T47D (cell line): ENCODE measurements at regions not wholly inside any gene's neighbourhood (a gene's known extent, or its start where the extent isn't known, plus 50 kb on each side); places are given as distances from the start of the nearest gene placed in this dataset.
"Not testable (repeated sequence)": the region's sequence is repeated elsewhere in the genome, so short reads cannot be mapped to it uniquely, and the experiment has no call there.

ENCODE experiments used
- DNase-seq, 2 experiments: peaks; one replicate each; pipeline versions ENCODE4 v3.0.0 to v3.0.0-alpha.2; 2011 to 2012; ENCODE audit warnings: low read depth in 1 of 2, low spot score in 1 of 2
- in situ Hi-C: cut with HindIII; loops from 2 replicates; pipeline ENCODE4 v1.10.0; 2016; ENCODE audit warnings: low sequenced_read_pairs, low pct_unique_long_range_greater_than_20kb

- DNase-seq, in situ Hi-C loops: not testable (repeated sequence)
Observed at GRCh38 chr9:40097992-40098391, 742.5 kb downstream of the SPATA31A1 start.

DNA sequence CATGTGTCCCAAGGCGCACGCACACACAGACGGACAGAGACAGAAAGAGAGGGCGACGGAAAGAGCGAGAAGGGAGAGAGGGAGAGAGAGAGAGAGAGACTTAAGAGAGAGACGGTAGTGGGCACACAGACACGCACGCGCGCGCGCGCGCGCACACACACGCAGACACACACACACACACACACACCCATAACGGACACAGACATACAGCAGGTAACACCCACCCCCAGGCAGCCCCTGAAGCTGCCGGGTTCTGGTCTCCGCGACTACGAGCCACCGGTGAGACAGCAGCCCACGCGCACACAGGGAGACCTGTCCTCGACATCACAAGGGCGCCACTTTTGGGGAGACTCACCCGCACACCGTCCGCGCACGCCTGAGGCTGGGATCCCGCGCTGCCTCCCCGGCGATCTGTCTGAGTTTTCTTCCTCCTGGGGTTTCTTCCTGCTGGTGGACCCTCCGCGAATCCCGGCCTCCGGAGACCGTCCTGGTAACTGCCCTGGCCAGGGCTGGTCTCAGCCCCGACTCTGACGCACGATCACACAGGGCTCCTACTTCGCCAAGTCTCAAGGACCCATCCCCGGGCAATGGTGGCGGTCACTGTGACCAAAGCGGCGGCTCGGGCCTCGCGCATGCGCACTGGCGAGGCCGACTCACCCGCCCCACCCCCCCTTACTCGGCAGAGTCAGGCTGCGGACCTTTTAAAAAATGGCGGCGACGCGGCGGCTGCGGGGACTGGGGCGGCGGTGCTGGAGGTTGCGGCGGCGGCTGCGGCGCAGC, 750.7 kb downstream of the SPATA31A1 start:
- in situ Hi-C loops: not testable (repeated sequence)
- peak in 1 of 2 experiments; percentile 2 for DNase-seq

DNA sequence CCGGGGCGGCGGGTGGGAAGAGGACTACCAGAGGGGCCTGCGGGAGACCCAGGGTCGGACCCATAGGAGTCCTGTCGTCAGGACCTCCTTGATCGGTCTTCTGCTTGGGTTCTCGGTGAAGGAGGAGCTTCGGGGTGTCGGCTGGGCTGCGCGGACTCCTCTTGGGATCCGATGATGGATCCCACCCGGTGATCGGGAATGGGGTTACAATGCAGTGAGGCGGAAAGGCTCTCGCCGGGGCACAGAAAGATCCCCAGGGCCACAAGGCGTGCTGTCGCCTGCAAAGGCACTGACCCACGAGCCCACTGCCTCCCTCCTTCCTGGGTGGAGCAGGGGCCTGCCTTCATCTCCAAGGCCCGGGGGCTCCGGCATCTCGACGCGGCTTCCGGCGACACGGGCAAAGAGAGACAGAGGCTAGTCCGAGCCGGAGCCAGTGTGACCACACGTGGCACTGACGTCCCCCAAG, 751.3 kb downstream of the SPATA31A1 start:
- in situ Hi-C loops, DNase-seq: not testable (repeated sequence)

- DNase-seq, in situ Hi-C loops: not testable (repeated sequence)
Observed at GRCh38 chr9:40107251-40107650, 751.8 kb downstream of the SPATA31A1 start.

DNA sequence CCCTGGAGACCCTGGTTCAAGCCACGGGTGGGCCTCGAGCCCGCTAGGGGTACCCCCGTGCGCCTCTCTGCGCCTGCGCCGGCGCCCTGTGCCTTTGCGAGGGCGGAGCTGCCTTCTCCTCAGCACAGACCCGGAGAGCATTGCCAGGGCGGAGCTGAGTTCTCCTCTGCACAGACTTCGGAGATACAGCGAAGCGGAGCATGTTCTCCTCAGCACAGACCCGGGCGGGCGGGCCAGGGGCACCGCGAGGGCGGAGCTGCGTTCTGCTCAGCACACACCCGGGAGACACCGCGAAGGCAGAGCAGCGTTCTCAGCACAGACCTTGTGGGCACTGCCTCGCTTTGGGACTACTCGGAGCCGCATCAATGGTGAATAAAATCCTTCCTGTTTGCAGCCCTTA, 753.0 kb downstream of the SPATA31A1 start:
- DNase-seq, in situ Hi-C loops: not testable (repeated sequence)

- in situ Hi-C loops, DNase-seq: not testable (repeated sequence)
Observed at GRCh38 chr9:40110751-40111150, 755.3 kb downstream of the SPATA31A1 start.

GRCh38 chr9:40111571-40111970, 756.1 kb downstream of the SPATA31A1 start:
- in situ Hi-C loops: not testable (repeated sequence)

DNA sequence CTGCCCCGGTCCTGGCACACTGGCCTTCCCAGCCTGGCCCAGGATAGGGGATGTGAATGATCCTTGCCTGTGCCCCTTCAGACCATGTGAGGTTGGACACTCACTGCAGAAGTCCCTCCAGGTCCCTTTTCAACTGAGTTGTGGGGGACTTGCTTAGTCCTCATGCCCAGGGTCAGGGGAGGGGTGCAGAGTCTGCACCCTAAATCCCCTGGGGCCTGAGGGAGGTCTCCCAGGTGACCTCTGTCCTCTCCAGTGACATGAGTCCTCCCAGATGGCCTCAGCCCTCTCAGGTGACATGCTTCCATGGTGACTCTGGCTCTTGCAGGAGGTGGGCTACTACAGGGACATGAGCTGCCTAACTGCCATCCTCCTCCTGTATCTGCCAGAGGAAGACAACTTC, 775.1 kb downstream of the SPATA31A1 start:
- DNase-seq, in situ Hi-C loops: not testable (repeated sequence)

More at GRCh38 chr9:40111571-40111970, 756.1 kb downstream of the SPATA31A1 start:
- not testable (repeated sequence) for DNase-seq

DNA sequence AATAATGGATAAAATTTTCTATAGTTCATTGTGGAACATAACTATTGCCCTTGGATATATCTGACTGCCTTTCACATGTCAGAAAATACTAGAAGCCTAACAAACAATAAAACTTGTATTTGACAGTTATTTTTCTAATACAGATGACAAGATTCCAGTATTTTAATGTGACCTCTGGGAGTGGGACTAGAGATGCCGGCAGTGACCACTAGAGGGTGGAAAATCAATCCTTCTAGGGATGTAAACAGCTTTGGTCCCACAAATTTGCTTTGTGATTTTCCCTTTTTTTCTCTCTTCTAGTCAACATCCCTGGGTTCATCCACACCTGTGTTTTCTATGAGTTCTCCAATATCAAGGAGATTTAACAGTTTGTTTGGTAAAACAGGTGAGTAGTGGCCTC, 813.7 kb downstream of the SPATA31A1 start:
- in situ Hi-C loops, DNase-seq: not testable (repeated sequence)

- in situ Hi-C loops, DNase-seq: not testable (repeated sequence)
Observed at GRCh38 chr9:40173316-40173715, 817.8 kb downstream of the SPATA31A1 start.

GRCh38 chr9:40174035-40174434, 818.6 kb downstream of the SPATA31A1 start:
- in situ Hi-C loops: not testable (repeated sequence)

GRCh38 chr9:40177403-40177802, 821.9 kb downstream of the SPATA31A1 start:
- DNase-seq, in situ Hi-C loops: not testable (repeated sequence)

More at GRCh38 chr9:40174035-40174434, 818.6 kb downstream of the SPATA31A1 start:
- DNase-seq: not testable (repeated sequence)

DNA sequence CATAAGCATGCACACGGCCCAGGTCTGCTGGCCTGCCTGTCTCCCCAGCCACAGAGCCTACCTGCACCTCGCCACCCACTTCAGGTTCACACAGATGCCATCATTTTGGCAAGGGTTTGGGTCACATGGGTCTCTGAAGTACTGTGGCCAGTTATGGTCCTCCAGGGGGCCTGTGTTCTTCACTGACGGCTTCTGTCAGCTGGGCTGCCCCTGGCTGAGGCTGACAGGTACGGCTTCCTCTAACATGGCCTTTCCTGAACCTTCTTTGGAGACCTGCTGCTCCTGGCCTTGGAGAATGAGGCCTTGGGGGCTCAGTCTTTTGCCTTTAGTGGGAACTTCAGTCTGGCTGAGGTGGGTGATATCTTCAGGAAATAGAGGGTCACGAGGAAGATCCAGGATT, 835.9 kb downstream of the SPATA31A1 start:
- DNase-seq, in situ Hi-C loops: not testable (repeated sequence)

GRCh38 chr9:40192162-40192561, 836.7 kb downstream of the SPATA31A1 start:
- in situ Hi-C loops, DNase-seq: not testable (repeated sequence)

DNA sequence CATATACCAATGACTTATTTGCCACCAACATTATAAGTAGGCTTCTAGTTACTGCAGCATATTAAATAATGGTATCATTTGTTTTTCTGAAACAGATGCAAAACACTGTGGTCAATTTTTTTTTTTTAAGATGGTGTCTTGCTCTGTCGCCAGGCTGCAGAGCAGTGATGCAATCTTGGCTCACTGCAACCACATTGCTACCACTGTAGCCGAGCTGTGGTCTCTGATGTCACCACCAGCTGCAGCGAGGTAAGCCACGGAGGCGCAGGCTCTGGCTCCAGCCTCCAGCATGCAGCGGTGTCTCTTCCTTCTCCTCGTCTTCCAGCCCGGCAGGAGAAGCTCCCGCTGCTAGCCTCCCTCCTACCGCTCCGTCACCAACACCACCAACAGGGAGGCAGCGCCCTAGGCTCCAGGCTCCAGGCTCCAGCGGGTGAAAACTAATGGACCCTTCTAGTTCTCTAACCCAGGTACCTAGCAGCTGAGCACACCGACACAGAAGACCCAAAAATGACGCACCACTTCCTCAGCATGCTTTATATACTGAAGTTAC, 840.8 kb downstream of the SPATA31A1 start:
- in situ Hi-C loops, DNase-seq: not testable (repeated sequence)

GRCh38 chr9:40196803-40197202, 841.3 kb downstream of the SPATA31A1 start:
- DNase-seq: not testable (repeated sequence)

GRCh38 chr9:40221596-40222233, 866.2 kb downstream of the SPATA31A1 start:
- DNase-seq, in situ Hi-C loops: not testable (repeated sequence)

More at GRCh38 chr9:40196803-40197202, 841.3 kb downstream of the SPATA31A1 start:
- in situ Hi-C loops: not testable (repeated sequence)

DNA sequence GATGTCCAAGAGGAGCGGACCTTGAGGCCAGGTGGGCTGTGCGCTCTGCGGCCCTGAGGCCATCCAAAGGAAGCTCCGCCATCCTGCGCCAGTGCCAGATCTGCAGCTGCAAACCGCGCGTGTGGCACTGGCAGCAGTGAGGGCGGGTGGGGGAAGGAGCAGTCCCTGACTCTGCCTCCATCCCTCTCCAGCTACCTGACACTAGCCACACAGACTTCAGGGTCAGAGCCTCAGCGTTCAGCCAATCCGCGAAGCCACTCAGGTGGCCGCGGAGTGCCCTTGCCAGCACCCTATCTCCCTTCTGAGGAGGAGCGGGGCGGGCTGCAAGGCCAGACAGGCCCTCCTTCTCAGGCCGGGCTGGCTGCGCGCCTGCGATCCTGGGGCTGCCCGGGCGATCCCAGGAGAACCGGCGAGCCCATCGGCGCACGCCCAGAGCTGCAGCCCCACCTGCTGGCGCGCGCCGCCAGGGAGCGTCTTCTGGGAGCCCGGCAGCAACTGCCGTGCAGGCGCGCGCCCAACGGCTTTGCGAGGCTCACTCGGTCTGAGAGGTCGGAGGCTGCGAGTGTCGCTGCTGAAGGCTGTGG, 867.2 kb downstream of the SPATA31A1 start:
- DNase-seq: peak in 1 of 2 experiments; percentile 10
- in situ Hi-C loops: not testable (repeated sequence)
